K562 (cell line): ENCODE measurements at regions not wholly inside any gene's neighbourhood (a gene's known extent, or its start where the extent isn't known, plus 50 kb on each side); places are given as distances from the start of the nearest gene placed in this dataset.

Source experiments
- CBX5 ChIP-seq: IDR thresholded peaks from 2 replicates; pipeline ENCODE4 v1.6.1; 2014; ENCODE audit warnings: low read depth, borderline replicate concordance
- CEBPB ChIP-seq: fragments of 450-650 bp; IDR thresholded peaks from 2 replicates; pipeline ENCODE4 v1.6.1; 2016; ENCODE audit warnings: missing genetic modification characterization, missing compliant biosample characterization
- CHD2 ChIP-seq: IDR thresholded peaks from 2 replicates; pipeline ENCODE4 v1.6.1; 2011; ENCODE audit warnings: low read depth, low read length
- ELF4 ChIP-seq: fragments of 450-650 bp; formaldehyde crosslinking; IDR thresholded peaks from 2 replicates; pipeline ENCODE4 v1.4.0; 2022; ENCODE audit warnings: missing genetic modification characterization
- FOXK1 ChIP-seq: sonication (generic); formaldehyde crosslinking; IDR thresholded peaks from 2 replicates; pipeline ENCODE4 v1.8.0; 2022; ENCODE audit warnings: missing genetic modification reagents, mild to moderate bottlenecking, borderline replicate concordance
- GTF2E2 ChIP-seq: fragments of 200-800 bp; sonication (Bioruptor generic); IDR thresholded peaks from 2 replicates; pipeline ENCODE4 v1.6.1; 2016; ENCODE audit warnings: missing genetic modification characterization, missing compliant biosample characterization
- HMGXB4 ChIP-seq: sonication (generic); formaldehyde crosslinking; IDR thresholded peaks from 2 replicates; pipeline ENCODE4 v1.8.1; 2023; ENCODE audit warnings: mild to moderate bottlenecking, missing genetic modification reagents
- NCOA2 ChIP-seq, 2 experiments: fragments of 450-650 bp; IDR thresholded peaks; 2 replicates each; pipeline ENCODE4 v1.6.1; 2018; ENCODE audit warnings: mild to moderate bottlenecking in 2 of 2, moderate library complexity in 1 of 2; ENCODE audit not compliant: partially characterized antibody in 2 of 2
- NR1H2 ChIP-seq: sonication (generic); formaldehyde crosslinking; IDR thresholded peaks from 2 replicates; pipeline ENCODE4 v1.4.0; 2020; ENCODE audit warnings: mild to moderate bottlenecking, missing genetic modification reagents
- RFX5 ChIP-seq: IDR thresholded peaks from 2 replicates; pipeline ENCODE4 v1.6.1; 2011; ENCODE audit warnings: low read depth, mild to moderate bottlenecking, improper control_type of control experiment, low read length
- RFX7 ChIP-seq: fragments of 250-450 bp; sonication (Bioruptor Pico); IDR thresholded peaks from 2 replicates; pipeline ENCODE4 v1.5.1; 2021; ENCODE audit warnings: mild to moderate bottlenecking
- SMARCB1 ChIP-seq: IDR thresholded peaks from 2 replicates; pipeline ENCODE4 v1.6.1; 2011; ENCODE audit warnings: improper control_type of control experiment, low read depth; ENCODE audit not compliant: insufficient read length
- TAF15 ChIP-seq: fragments of 200-400 bp; formaldehyde crosslinking; IDR thresholded peaks from 2 replicates; pipeline ENCODE4 v1.6.1; 2017; ENCODE audit warnings: mild to moderate bottlenecking, low read depth, low read length, moderate library complexity
- U2AF1 ChIP-seq: fragments of 200-400 bp; formaldehyde crosslinking; optimal IDR thresholded peaks from 2 replicates; pipeline ENCODE3; 2017; ENCODE audit warnings: mild to moderate bottlenecking, low read depth, low read length, moderate library complexity
- ZC3H8 ChIP-seq: fragments of 450-650 bp; IDR thresholded peaks from 2 replicates; pipeline ENCODE4 v1.6.1; 2017
- ZFPM2 ChIP-seq: fragments of 250-450 bp; sonication (Bioruptor Pico); IDR thresholded peaks from 2 replicates; pipeline ENCODE4 v1.5.1; 2022; ENCODE audit warnings: mild to moderate bottlenecking
- ZNF217 ChIP-seq: sonication (generic); formaldehyde crosslinking; IDR thresholded peaks from 2 replicates; pipeline ENCODE4 v1.8.0; 2022; ENCODE audit warnings: mild to moderate bottlenecking, missing genetic modification reagents
- ZNF23 ChIP-seq: fragments of 250-450 bp; sonication (Bioruptor Pico); IDR thresholded peaks from 2 replicates; pipeline ENCODE4 v1.4.0; 2020; ENCODE audit warnings: mild to moderate bottlenecking
- TF ChIP-seq, protein P1 (sequence below), 2 experiments: fragments of 450-650 bp; IDR thresholded peaks; 2 replicates each; pipeline ENCODE4 v1.6.1; 2018; ENCODE audit warnings: mild to moderate bottlenecking in 2 of 2, low read depth in 1 of 2; ENCODE audit not compliant: partially characterized antibody in 2 of 2
- TF ChIP-seq, protein P2 (sequence below): fragments of 450-650 bp; IDR thresholded peaks from 2 replicates; pipeline ENCODE4 v1.6.1; 2017; ENCODE audit warnings: antibody characterized with exemption, mild to moderate bottlenecking

DNA sequence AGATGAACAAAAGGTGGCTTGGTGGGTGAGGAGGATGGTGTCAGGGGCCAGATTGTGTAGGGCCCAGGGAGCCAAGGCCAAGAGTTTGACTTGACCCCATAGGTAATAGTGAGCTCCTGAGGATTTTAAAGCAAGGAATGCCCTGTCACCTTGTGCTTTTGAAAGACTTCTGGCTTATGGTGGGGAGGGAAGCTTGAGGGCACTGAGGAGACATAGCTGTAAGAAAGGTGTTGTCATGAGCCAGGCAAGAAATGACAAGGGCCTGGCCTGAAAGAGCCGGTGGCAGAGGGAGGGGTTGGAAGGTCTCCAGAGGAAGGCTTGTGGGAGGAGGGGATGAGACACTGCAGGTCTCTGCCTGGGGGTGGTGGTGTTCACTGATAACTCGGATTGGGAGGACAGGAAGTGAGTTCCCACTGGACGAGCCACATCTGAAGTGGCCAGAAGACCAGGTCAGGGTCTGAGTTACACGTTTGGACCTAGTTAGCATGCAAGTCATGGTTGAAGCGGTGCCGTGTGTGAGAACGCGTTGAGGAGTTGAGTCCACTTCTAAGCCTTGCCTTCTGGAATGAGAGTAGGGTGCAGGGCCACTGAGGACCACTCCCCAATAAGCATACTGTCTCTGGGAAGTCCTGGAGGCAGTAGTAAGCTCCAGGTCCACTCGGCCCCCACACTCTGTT is 64.3 kb downstream of the TET3 start (continued):
- TF ChIP-seq, protein P1, sequence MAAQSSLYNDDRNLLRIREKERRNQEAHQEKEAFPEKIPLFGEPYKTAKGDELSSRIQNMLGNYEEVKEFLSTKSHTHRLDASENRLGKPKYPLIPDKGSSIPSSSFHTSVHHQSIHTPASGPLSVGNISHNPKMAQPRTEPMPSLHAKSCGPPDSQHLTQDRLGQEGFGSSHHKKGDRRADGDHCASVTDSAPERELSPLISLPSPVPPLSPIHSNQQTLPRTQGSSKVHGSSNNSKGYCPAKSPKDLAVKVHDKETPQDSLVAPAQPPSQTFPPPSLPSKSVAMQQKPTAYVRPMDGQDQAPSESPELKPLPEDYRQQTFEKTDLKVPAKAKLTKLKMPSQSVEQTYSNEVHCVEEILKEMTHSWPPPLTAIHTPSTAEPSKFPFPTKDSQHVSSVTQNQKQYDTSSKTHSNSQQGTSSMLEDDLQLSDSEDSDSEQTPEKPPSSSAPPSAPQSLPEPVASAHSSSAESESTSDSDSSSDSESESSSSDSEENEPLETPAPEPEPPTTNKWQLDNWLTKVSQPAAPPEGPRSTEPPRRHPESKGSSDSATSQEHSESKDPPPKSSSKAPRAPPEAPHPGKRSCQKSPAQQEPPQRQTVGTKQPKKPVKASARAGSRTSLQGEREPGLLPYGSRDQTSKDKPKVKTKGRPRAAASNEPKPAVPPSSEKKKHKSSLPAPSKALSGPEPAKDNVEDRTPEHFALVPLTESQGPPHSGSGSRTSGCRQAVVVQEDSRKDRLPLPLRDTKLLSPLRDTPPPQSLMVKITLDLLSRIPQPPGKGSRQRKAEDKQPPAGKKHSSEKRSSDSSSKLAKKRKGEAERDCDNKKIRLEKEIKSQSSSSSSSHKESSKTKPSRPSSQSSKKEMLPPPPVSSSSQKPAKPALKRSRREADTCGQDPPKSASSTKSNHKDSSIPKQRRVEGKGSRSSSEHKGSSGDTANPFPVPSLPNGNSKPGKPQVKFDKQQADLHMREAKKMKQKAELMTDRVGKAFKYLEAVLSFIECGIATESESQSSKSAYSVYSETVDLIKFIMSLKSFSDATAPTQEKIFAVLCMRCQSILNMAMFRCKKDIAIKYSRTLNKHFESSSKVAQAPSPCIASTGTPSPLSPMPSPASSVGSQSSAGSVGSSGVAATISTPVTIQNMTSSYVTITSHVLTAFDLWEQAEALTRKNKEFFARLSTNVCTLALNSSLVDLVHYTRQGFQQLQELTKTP (IDR thresholded peaks at IDR 0.05; ENCODE audit: low read depth in 1 of 2, partially characterized antibody in 2 of 2): peak in 1 of 2 experiments; percentile 58
- TF ChIP-seq SMARCB1 (no peak), TAF15 (no peak), ELF4 (0 out of 2 replicates have a peak, but pooled peaks have one; percentile 51), CBX5 (no peak), ZNF23 (no peak), GTF2E2 (tag) (no peak), RFX5 (no peak), HMGXB4 (CRISPR knock-in tag) (no peak), U2AF1 (no peak), NCOA2 (IDR thresholded peaks at IDR 0.05; ENCODE audit: partially characterized antibody in 2 of 2) (no peak), ZC3H8 (no peak), NR1H2 (CRISPR knock-in tag) (no peak), CHD2 (0 out of 2 replicates have a peak, but pooled peaks have one; percentile 26), CEBPB (no peak), ZFPM2 (CRISPR knock-in tag) (no peak), FOXK1 (no peak), ZNF217 (CRISPR knock-in tag) (no peak), RFX7 (CRISPR knock-in tag) (no peak)
- TF ChIP-seq, protein P2, sequence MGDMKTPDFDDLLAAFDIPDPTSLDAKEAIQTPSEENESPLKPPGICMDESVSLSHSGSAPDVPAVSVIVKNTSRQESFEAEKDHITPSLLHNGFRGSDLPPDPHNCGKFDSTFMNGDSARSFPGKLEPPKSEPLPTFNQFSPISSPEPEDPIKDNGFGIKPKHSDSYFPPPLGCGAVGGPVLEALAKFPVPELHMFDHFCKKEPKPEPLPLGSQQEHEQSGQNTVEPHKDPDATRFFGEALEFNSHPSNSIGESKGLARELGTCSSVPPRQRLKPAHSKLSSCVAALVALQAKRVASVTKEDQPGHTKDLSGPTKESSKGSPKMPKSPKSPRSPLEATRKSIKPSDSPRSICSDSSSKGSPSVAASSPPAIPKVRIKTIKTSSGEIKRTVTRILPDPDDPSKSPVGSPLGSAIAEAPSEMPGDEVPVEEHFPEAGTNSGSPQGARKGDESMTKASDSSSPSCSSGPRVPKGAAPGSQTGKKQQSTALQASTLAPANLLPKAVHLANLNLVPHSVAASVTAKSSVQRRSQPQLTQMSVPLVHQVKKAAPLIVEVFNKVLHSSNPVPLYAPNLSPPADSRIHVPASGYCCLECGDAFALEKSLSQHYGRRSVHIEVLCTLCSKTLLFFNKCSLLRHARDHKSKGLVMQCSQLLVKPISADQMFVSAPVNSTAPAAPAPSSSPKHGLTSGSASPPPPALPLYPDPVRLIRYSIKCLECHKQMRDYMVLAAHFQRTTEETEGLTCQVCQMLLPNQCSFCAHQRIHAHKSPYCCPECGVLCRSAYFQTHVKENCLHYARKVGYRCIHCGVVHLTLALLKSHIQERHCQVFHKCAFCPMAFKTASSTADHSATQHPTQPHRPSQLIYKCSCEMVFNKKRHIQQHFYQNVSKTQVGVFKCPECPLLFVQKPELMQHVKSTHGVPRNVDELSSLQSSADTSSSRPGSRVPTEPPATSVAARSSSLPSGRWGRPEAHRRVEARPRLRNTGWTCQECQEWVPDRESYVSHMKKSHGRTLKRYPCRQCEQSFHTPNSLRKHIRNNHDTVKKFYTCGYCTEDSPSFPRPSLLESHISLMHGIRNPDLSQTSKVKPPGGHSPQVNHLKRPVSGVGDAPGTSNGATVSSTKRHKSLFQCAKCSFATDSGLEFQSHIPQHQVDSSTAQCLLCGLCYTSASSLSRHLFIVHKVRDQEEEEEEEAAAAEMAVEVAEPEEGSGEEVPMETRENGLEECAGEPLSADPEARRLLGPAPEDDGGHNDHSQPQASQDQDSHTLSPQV: peak; percentile 89
